ENCODE measurements at regions not wholly inside any gene's neighbourhood (a gene's known extent, or its start where the extent isn't known, plus 50 kb on each side); places are given as distances from the start of the nearest gene placed in this dataset.

DNA sequence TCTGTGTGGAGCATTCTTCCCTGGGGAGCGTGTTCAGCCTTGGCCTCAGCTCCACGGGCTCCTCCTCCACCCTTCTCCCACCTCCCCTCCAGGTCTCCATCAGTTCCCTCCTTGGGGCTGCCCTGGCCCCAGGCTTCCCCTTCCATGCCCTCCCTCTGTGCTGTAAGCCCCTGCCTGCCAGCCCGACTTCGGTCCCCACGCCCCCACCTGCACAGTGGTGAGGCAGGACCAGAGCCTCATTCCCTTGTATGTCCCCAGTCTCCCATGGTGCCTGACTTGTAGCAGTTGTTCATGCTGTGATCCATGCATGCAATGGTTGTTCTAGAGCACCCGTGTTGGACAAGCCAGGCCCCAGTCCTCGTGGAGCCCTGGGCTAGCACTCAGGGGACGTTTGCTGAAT, 199.4 kb downstream of the RBFOX3 start:
- no peak overlapping the region for H3K4me2 ChIP-seq (ENCODE audit: low read depth, low read length)
- H3K27ac ChIP-seq (ENCODE audit: extremely low read length, insufficient read depth, low read length), result no peak overlapping the region
- TF ChIP-seq ZMAT3 (CRISPR knock-in tag; conservative IDR thresholded peaks at IDR 0.05), result no peak
- TF ChIP-seq ELF4 (CRISPR knock-in tag; IDR thresholded peaks at IDR 0.05; ENCODE audit: borderline replicate concordance), result no peak
- TF ChIP-seq ZNF670 (CRISPR knock-in tag; IDR thresholded peaks at IDR 0.05; ENCODE audit: borderline replicate concordance), result no peak
- TF ChIP-seq, protein P1, sequence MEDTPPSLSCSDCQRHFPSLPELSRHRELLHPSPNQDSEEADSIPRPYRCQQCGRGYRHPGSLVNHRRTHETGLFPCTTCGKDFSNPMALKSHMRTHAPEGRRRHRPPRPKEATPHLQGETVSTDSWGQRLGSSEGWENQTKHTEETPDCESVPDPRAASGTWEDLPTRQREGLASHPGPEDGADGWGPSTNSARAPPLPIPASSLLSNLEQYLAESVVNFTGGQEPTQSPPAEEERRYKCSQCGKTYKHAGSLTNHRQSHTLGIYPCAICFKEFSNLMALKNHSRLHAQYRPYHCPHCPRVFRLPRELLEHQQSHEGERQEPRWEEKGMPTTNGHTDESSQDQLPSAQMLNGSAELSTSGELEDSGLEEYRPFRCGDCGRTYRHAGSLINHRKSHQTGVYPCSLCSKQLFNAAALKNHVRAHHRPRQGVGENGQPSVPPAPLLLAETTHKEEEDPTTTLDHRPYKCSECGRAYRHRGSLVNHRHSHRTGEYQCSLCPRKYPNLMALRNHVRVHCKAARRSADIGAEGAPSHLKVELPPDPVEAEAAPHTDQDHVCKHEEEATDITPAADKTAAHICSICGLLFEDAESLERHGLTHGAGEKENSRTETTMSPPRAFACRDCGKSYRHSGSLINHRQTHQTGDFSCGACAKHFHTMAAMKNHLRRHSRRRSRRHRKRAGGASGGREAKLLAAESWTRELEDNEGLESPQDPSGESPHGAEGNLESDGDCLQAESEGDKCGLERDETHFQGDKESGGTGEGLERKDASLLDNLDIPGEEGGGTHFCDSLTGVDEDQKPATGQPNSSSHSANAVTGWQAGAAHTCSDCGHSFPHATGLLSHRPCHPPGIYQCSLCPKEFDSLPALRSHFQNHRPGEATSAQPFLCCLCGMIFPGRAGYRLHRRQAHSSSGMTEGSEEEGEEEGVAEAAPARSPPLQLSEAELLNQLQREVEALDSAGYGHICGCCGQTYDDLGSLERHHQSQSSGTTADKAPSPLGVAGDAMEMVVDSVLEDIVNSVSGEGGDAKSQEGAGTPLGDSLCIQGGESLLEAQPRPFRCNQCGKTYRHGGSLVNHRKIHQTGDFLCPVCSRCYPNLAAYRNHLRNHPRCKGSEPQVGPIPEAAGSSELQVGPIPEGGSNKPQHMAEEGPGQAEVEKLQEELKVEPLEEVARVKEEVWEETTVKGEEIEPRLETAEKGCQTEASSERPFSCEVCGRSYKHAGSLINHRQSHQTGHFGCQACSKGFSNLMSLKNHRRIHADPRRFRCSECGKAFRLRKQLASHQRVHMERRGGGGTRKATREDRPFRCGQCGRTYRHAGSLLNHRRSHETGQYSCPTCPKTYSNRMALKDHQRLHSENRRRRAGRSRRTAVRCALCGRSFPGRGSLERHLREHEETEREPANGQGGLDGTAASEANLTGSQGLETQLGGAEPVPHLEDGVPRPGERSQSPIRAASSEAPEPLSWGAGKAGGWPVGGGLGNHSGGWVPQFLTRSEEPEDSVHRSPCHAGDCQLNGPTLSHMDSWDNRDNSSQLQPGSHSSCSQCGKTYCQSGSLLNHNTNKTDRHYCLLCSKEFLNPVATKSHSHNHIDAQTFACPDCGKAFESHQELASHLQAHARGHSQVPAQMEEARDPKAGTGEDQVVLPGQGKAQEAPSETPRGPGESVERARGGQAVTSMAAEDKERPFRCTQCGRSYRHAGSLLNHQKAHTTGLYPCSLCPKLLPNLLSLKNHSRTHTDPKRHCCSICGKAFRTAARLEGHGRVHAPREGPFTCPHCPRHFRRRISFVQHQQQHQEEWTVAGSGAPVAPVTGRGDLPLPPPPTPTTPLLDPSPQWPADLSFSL (CRISPR knock-in tag; IDR thresholded peaks at IDR 0.05), result no peak
- TF ChIP-seq ZNF746 (CRISPR knock-in tag; IDR thresholded peaks at IDR 0.05), result no peak
- TF ChIP-seq, protein P2, sequence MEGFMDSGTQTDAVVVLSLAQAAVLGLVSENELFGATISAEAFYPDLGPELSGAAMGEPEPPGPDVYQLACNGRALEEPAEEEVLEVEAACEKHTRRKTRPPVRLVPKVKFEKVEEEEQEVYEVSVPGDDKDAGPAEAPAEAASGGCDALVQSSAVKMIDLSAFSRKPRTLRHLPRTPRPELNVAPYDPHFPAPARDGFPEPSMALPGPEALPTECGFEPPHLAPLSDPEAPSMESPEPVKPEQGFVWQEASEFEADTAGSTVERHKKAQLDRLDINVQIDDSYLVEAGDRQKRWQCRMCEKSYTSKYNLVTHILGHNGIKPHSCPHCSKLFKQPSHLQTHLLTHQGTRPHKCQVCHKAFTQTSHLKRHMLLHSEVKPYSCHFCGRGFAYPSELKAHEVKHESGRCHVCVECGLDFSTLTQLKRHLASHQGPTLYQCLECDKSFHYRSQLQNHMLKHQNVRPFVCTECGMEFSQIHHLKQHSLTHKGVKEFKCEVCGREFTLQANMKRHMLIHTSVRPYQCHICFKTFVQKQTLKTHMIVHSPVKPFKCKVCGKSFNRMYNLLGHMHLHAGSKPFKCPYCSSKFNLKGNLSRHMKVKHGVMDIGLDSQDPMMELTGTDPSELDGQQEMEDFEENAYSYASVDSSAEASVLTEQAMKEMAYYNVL (CRISPR knock-in tag; IDR thresholded peaks at IDR 0.05; ENCODE audit: borderline replicate concordance), result no peak
- TF ChIP-seq SMAD1 (CRISPR knock-in tag; IDR thresholded peaks at IDR 0.05; ENCODE audit: borderline replicate concordance, low read depth), result no peak
- TF ChIP-seq SRSF1 (optimal IDR thresholded peaks at IDR 0.05; ENCODE audit: low read depth, low read length), result no peak
- no peak for TF ChIP-seq TCF7 (IDR thresholded peaks at IDR 0.05; ENCODE audit: low read depth)
- no peak for TF ChIP-seq KLF13 (CRISPR knock-in tag; IDR thresholded peaks at IDR 0.05)
- no peak for TF ChIP-seq IKZF5 (CRISPR knock-in tag; IDR thresholded peaks at IDR 0.05)
- TF ChIP-seq ASH2L (IDR thresholded peaks at IDR 0.05; ENCODE audit: insufficient read length, low read depth, low read length), result no peak
- TF ChIP-seq ZNF790 (CRISPR knock-in tag; IDR thresholded peaks at IDR 0.05; ENCODE audit: borderline replicate concordance), result no peak
- TF ChIP-seq TEAD3 (CRISPR knock-in tag; optimal IDR thresholded peaks at IDR 0.05; ENCODE audit: borderline replicate concordance), result no peak
- H3K4me1 ChIP-seq (ENCODE audit: insufficient read depth, low read length), result no peaks in the 10 kb centered on the region
- H3K4me3 ChIP-seq (replicated peaks in 1 of 3; ENCODE audit: insufficient read depth in 1 of 3, low read depth in 2 of 3, low read length in 3 of 3), result no peak overlapping the region
- no peak overlapping the region for H2AFZ ChIP-seq (ENCODE audit: low read length)
- DNase-seq (ENCODE audit: low spot score) (no peak), ATAC-seq (no peak), FAIRE-seq (no peak)
- in situ Hi-C loops (cut with HindIII; ENCODE audit: extremely low pct_ligation_motif_present, low pct_unique_long_range_greater_than_20kb), result no loop called here
- H3K27me3 ChIP-seq (ENCODE audit: control insufficient read depth in 1 of 2, insufficient read depth in 2 of 2, low read length in 2 of 2), result peaks cover 31 to 94% of the 10 kb centered on the region in 2 experiments
- peaks cover 3% of the 10 kb centered on the region; the same call in 1 of the 2 replicates for H4K20me1 ChIP-seq (ENCODE audit: insufficient read depth, low read length)
- no peaks in the 10 kb centered on the region for H3K9me3 ChIP-seq (ENCODE audit: low read length)
- H3K9ac ChIP-seq (ENCODE audit: insufficient read depth, low read depth, low read length), result no peak overlapping the region
- BruUV-seq (replicated peaks), result no TSS peak
- ChIA-PET POLR2A (no interaction called here), CTCF (ENCODE audit: low intra/inter-chr PET ratio, low total read pairs) (no interaction called here)
- H3K36me3 ChIP-seq (replicated peaks in 1 of 2; ENCODE audit: control insufficient read depth in 1 of 2, insufficient read depth in 2 of 2, low read length in 2 of 2), result no peaks in the 10 kb centered on the region
- intact Hi-C loops (cut with micrococcal nuclease; ENCODE audit: unreplicated experiment), result no loop called here
- no peaks in the 10 kb centered on the region for H3K79me2 ChIP-seq (ENCODE audit: insufficient read depth, low read length)
- 3% methylated on average over 8 of the region's 8 CpGs for WGBS (ENCODE audit: low lambda C conversion rate)

All from HepG2 (cell line).